HG02981 (cell line): ENCODE measurements at regions not wholly inside any gene's neighbourhood (a gene's known extent, or its start where the extent isn't known, plus 50 kb on each side); places are given as distances from the start of the nearest gene placed in this dataset.

ENCODE experiments used
- ATAC-seq: cut with Tn5 transposase; IDR thresholded peaks from one replicate; pipeline ENCODE4 v1.9.1; 2021; ENCODE audit warnings: mild to moderate bottlenecking, moderate library complexity; ENCODE audit not compliant: unreplicated experiment

DNA sequence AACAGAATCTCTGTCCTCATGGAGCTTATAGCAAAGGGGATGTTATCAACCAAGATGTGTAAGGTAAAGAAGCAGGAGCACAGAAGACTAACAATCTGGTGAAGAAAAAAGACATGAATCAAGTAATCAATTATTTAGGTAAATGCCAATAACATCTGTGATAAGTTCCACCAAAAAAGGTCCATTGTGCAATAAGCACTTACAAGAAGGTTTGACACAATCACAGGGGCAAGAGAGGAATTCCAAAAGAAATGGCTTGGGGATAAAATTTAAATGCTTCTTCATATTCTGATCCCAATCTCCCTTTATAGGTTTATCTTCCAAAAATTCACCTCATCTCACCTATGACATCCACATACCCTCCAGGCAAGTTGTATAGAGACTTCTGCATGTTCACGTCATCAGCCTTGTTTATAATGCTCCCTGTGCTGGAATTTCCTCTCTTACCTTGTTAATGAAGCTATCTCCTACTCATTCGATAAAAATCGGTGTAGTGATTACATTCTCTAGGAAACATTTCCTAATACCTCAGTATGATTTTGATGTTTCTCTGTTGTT lies 53.6 kb upstream of the DPT start:
- no peak for ATAC-seq

DNA sequence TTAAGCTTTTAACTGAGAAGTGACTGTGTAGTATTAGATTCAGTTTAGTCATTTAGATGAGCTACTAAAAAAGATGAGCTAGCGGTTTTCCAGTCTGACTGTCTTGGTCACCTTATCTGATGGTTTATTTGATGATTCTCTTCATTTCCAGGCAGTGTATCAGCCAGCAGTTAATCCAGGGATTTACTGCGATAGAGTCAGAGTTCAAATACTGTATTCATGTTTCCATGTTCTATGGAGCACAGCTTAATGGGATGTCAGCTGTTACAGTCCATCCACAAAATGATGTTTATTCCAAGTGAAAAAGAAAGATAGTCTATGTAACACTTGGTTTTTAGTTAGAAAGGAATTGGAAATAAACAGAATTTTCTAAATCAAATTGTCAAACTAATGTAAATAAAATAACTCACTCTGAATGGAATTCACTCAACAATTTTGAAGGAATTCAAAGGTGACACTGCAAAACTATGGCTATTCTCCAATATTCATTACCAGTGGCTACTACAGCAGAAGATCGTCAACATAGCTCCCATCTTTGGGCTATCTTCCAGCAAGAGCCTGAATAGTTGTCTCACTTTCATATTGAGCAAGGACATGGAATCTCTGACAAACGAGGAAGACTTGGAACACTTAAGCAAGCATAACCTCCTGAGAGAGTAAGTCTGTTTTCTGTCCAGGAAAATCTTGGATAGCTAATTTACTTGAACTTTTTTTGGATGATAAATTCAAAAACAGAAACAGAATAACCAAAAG lies 54.6 kb upstream of the DPT start:
- ATAC-seq, result no peak

DNA sequence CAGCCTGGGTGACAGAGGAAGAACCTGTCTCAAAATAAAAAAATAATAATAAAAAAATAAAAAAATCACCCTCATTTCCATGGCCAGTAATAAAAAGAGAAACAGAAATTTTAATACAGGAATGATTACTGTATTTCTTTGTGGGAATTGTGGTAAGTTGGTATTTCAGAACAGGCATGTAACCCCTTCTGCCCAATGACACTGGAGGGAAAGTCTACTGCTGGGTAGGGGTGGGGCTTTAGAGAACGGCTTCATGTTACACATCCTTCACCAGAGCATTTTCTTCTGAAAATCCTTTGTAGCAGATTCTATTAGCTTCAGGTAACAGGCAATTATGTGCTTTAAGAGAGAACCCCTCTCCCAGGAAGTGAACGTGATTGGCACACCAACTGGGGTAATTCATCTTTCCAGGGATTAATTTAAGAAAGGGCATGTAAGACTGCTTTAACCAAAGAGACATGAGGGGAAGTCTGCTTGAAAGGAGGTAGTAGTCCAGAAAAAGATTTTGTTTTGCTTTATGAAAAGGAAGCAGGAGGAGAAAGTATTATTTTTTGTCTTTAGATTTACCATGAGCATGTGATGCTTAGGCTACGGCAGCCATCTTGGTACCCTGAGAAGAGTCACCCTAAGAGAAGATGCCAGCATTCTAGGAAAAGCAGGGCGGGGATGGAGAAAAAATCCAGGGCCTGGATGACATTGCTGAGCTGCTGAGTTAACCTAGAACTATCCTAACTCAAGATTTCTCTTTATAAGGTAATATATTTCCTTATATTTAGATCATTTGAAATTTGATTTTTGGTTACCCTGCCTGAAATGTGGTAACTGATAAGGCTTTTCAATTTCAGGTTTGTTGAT lies 57.7 kb upstream of the DPT start:
- ATAC-seq, result no peak

DNA sequence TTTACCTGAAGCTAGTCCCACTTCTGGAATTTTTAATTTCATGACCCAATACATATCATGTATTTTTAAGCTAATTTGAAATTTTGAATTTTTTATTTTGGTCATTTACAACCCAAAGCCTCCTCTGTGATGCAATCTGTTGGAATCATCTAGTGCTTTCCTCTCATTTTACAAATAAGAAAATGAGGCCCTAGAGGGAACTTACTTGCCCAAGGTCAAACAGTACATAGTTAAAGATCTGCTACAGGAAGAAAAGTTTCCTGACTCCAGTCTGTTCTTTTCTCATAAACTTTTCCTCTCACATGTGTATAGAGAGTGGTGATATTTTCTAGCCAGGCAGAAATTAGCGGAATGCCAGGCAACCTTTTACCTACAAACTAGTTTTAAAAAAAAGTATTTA lies 59.3 kb upstream of the DPT start:
- ATAC-seq, result no peak

DNA sequence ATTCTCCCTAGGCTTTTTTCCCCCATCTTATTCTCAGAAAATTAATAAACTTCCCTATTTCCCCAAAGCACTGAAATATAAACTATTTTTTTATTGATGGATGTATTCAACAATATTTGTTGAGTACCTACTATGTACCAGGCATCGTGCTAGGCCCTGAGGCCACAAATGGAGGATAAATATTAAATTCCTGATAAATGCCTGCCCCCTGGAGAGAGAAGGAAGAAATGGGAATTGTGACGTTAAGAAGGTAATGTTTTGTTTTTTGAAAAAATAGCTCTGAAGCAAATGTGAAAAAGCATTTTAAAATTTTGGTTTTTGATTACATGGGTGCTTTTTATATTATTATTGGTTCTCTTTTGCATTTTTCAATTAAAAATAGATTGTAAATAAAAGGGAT lies 60.5 kb upstream of the DPT start:
- no peak for ATAC-seq

DNA sequence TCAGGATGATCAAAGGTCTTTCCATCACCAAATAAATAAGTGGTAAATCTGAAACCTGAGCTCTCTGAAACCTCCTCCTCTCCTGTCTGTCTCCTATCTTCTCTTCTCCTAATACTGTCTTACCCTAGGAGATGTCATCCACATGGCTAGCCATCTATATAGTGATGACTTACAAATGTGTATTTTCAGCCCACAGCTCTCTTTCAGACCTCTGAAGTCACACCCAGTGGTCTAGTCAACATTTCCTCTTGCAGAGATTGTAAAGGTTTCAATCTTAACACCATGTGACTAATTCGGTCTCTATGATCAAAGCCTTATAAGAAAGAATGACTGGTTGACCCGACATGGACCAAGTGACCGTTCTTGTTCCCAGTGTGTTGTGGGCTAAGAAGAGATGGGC lies 63.1 kb upstream of the DPT start:
- no peak for ATAC-seq

DNA sequence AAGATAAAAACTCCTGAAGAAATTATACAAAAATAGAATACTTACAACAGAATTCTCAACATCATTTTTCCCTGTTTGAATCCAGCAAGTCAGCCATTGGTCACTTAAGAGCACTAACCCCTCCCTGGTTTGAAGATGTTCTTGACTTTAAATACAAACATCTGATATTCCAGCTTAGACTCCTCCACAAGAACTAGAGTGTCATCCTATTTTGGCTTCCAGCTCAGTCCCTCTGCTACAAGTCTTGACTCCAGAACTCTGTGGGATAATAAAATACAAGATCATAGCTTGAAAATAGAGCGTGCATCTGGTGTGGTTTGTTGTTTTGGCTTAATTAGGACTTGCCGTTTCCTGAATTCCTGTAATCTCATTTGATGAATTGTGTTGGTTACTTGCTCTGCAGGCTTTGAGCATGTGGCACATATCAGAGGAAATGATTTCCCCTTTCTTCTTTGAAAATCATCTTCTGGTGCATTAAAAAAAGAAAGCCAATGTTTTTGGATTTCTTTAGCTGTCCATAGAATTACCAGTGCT lies 63.7 kb upstream of the DPT start:
- no peak for ATAC-seq

DNA sequence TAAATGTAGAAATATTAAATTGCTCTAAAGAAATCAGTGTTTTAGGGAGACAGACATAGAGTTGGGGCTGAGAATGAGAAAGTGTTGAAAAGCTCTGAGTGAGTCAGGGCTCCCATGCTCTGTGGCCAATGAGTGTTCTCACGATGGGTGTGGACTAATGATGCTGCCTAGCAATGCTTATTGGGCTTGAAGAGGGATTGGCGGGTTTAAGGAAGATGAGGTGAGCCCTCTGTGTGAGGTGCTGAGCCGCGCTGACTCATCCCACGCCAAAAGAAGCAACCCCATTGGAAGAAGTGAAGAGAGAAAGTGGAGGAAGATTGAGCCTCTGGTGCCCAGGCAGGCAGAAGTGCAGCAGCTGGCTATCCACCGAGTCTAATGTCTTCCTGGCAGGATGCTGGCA lies 65.1 kb upstream of the DPT start:
- no peak for ATAC-seq

DNA sequence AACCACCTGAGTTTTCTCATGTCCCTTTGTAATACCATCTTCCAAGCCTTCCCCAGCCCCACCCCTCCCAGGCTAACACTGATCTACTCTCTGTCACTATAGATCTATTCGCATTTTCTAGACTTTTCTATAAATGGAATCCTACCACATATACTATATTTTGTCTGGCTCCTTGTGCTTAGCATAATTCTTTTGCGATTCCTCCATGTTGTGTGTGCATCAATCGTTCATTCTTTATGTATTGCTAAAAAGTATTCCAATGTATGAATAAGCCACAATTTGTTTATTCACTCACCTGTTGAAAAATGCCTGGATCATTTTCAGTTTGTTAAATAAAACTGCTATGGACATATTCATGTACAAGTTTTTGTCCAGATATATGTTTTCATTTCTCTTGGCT lies 66.7 kb upstream of the DPT start:
- ATAC-seq, result no peak

DNA sequence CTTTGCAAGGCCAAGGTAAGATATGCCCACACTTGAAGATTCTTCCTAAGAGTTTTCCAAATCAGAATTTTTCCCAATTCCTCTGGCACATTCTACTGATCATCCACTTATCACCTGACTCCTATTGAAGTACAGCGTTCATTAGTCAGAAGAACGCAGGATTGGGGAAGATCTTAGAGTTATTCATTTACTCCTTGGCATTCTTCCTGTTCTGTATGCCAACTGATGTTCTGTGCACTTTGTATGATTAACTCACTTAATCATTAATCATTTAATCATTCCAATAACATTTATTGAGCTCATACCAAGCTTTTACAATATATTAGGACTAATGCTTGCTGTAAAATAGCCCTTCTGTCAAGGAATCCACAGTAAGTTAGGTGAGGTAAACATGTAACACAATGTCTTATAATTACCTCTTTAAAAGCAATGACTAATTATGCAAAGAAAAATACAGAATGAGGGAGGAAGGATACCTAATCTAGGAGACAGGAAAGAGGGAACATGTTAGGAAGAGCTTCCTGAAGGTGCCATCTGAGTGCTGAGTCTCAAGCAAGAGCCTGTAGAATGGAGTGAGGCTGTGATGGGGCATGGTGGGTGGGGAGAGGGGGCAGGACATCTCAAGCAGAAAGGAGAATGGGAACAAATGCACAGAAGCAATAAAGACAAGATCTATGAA lies 71.1 kb upstream of the DPT start:
- ATAC-seq, result no peak

DNA sequence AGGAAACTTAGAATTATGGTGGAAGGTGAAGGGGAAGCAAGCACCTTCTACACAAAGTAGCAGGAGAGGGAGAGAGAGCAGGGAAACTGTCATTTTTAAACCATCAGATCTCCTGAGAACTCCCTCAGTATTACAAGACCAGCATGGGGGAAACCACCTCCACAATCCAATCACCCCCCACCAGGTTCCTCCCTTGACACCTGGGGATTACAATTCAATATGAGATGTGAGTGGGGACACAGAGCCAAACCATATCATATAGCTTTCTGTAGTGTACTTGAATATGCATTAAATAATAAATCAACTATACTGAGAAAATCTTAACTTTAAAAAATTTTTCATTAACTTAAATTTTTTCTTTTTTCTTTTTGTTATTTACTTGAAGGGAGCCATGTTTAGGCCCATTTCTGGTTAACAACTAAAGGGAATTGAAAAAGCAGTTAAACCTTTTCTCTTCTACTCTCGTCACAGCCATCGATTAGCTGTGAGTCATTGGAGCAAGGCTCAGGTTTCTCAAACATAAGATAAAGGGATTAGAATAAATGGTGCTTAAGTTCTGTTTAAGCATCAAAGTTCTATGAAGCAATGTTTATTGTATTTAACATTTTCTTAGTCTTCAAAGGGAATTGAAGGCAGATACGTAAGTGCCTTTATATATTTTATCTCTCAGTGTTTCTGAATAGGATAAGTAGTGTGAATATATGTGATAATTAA lies 72.2 kb upstream of the DPT start:
- no peak for ATAC-seq

DNA sequence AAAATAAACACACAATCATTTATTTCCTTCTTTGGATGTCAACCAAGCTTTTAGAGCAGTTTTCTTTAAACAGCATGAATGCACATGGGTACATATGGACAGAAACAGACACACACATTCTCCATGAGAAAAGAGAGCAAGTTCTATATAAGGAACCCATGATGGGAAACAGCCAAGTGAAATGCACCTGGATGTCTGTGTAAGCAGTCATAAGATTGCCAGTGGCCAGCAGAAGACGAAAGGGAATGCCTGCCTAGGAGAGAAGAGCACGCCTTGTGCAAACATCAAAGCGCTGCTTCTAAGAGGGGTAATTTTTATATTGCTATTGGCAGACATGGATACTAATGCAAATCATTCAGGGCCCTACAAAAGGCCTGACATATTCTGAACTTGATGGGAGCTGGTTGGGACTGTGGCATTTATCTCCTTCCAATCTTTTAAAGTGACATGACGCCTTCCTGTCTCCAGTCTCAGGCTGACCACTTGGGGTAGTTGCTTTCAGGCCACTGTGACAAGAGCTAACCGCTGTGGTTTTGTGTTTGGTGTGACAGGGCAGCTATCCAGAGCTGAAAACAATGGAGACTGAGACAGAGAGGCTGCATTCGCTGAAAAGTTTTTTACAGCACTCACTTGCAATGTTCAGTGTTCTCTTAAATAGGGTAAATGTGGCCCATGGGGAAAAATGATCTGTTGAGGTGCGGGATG lies 75.0 kb upstream of the DPT start:
- no peak for ATAC-seq

DNA sequence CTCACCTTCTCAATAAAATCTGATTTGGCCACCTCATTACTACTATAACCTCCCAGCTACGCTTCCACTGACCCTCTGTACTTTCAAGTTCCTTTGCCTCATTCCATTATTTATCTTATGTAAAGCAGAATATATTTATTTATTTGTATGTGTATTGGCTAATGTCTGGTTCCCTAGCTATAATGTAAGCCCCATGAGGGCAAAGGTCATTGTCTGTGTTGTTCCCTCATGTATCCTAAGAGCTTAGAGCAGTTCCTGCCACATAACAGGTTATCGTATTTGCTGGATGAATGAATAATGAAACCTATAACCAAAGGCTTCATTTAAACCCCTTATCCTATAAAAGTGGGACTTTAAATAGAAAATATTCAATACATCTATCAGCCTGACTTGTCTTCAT lies 77.9 kb upstream of the DPT start:
- ATAC-seq, result no peak

DNA sequence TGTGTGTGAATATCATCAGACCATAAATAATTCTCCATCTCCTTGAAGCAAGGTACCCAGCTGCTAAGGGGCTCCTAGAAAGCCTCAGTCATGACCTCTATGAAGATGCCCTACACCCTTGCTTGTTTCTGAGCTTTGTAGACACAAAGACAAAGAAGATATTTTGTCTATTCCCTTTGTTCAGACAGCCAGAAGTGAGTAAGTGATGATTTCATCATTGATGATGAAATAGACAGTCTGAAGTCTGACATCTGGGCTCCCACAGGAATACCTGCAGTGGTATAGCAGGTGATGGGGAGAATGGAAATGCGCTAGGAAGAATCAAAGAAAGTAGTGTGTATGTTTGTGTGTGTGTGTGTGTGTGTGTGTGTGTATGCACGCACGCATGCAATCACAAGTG lies 82.2 kb upstream of the DPT start:
- ATAC-seq, result no peak

DNA sequence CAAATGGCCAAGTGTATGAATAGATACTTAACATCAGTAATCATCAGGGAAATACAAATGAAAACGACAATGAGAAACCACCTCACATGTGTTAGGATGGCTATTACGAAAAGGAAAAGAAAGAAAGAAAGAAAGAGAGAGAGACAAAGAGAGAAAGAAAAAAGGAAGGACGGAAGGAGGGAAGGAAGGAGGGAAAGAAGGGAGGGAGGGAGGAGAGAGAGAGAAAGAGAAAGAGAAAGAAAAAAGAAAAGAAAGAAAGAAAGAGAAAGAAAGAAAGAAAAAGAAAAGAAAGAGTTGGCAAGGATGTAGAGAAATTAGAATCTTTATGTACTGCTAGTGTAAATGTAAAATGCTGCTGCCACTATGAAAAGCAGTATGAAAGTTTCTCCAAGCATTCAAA lies 90.7 kb upstream of the DPT start:
- ATAC-seq, result no peak

DNA sequence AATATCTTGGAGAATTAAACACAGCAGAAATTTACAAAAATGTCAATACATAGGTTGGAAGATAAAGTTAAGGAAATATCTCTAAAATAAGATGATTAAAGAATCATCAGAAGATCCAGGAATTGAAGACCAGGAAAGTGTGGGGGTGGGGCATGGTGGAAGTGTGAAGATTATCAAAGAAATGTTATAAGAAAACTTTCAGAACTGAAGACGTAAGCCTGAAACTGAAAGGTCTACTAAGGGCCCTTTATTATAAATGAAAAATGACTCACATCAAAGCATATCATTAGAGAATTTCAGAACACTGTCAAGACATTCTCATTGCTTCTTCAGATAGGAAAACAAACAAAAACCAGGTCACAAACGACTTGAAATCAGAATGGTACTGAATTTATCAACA lies 92.4 kb upstream of the DPT start:
- ATAC-seq, result no peak

DNA sequence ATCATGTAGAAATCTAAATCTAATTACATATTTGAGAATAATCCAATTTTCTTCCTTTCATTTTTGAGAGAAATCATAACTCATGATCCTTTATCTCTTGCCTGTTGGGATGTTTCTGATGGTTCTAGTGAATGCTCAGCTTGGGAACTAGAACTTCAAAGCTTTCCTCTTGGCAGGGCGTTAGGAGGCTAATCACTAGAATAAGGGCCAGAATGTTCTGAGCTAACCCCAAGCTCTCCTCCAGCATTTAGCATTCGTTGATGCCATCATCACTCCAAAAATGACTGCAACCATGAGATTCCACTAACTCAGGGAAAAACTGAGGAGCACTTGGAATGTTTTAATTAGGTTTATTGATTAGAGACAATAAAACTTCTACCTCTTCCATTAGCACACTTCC lies 93.9 kb upstream of the DPT start:
- no peak for ATAC-seq

DNA sequence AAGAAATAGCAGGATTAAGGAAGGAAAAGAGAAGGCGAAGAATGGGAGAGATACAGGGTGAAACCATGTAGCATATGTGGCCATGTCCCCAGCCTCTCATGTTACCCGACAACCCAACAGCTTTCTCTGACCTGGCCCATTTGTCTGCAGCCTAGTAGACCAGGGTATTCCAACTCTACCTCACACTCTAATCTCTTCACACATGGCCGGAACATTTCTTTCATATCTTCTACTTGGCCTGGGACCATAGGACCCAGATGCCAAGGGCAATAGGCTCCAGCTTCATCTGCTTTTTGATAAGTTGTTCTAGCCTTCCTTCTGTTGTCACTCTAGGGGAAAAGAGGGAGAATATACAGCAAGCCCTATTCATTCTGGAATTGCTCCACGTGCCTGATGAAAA lies 95.0 kb upstream of the DPT start:
- ATAC-seq, result no peak

DNA sequence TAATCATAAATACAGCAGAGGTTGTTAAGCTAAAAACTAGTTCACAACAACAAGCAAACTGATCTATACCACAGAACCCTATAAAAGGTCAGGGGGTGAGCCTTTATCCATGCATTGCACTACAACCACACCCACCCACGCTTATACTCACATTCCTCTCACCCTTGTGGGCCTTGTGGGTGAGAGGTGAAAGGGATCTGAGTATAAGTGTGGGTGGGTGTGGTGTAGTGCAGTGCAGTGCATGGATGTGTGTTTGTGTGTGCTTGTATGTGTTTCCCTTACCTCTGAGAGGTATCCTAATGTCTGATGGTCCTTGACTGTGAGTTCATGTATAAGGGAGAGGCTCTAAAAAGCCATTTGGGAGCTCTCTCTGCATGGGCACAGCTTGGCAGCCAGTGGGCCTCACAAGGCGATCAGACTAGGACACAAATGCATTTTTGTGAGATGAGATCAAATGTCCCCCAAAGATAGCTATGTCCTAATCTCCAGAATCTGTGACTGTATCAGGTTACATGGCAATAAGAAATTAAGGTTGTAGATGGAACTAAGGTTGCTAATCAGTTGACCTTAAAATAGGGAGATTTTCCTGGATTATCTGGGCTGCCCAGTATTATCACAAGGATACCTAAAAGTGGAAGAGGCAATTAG lies 95.5 kb upstream of the DPT start:
- ATAC-seq, result no peak

DNA sequence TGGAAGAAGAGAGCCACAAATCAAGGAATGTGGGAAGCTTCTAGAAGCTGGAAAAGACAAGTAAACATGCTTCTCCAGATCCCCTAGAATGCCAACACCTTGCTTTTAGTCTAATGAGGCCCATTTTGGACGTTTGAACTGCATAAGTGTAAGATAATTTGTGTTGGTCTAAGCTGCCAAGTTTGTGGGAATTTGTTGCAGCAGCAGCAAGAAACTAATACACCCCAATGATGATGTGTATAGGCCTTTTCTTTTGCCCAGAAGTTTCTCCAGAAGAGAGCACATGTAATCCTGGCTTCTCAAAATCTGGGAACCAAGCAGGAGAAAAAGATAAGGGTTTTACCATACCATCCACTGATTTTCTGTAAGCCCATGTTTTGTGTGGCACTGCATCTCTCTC lies 96.1 kb upstream of the DPT start:
- no peak for ATAC-seq
